GM13976 (cell line): ENCODE measurements at regions not wholly inside any gene's neighbourhood (a gene's known extent, or its start where the extent isn't known, plus 50 kb on each side); places are given as distances from the start of the nearest gene placed in this dataset.

Source experiments
- DNase-seq: peaks from one replicate; pipeline ENCODE4 v3.0.0; 2012; ENCODE audit warnings: low spot score
- CTCF ChIP-seq: IDR thresholded peaks from 2 replicates; pipeline ENCODE4 v1.5.1; 2012; ENCODE audit warnings: borderline replicate concordance, mild to moderate bottlenecking; ENCODE audit not compliant: insufficient read depth; ENCODE audit errors: extremely low read depth, missing control alignments, control extremely low read depth
- in situ Hi-C: fragments of 300-500 bp; cut with MboI; formaldehyde crosslinking; loops from one replicate; pipeline ENCODE4 v1.12.0; 2022; ENCODE audit warnings: low sequenced_read_pairs, mixed read lengths, inconsistent platforms; ENCODE audit not compliant: unreplicated experiment

- no peak for TF ChIP-seq CTCF
- DNase-seq = no peak
- in situ Hi-C loops = no loop called here
Observed at GRCh38 chr10:130627346-130628045, 491.3 kb downstream of the GLRX3 start.

- in situ Hi-C loops = no loop called here
- DNase-seq = no peak
- TF ChIP-seq CTCF = no peak
Observed at GRCh38 chr10:130630135-130630534, 493.9 kb downstream of the GLRX3 start.

- TF ChIP-seq CTCF = no peak
- in situ Hi-C loops = no loop called here
- no peak for DNase-seq
Observed at GRCh38 chr10:130631142-130632096, 495.2 kb downstream of the GLRX3 start.

- no peak for TF ChIP-seq CTCF
- in situ Hi-C loops = no loop called here
Observed at GRCh38 chr10:130634816-130635215, 498.6 kb downstream of the GLRX3 start.

GRCh38 chr10:130635528-130635927 lies 499.3 kb downstream of the GLRX3 start:
- in situ Hi-C loops = no loop called here
- TF ChIP-seq CTCF = no peak
- no peak for DNase-seq

More at GRCh38 chr10:130634816-130635215, 498.6 kb downstream of the GLRX3 start:
- DNase-seq = no peak

GRCh38 chr10:130636313-130636930 lies 500.2 kb downstream of the GLRX3 start:
- in situ Hi-C loops = no loop called here
- TF ChIP-seq CTCF = no peak
- DNase-seq = no peak
